ENCODE measurements at regions not wholly inside any gene's neighbourhood (a gene's known extent, or its start where the extent isn't known, plus 50 kb on each side); places are given as distances from the start of the nearest gene placed in this dataset.

- DNase-seq: no peak
Observed at GRCh38 chr14:26395726-26396125, 202.1 kb downstream of the NOVA1 start.

- no peak for DNase-seq
Observed at GRCh38 chr14:26394150-26394810, 203.6 kb downstream of the NOVA1 start.

GRCh38 chr14:26392498-26392897 lies 205.3 kb downstream of the NOVA1 start:
- no peak for DNase-seq

- DNase-seq: no peak
Observed at GRCh38 chr14:26389646-26390508, 208.0 kb downstream of the NOVA1 start.

- no peak for DNase-seq
Observed at GRCh38 chr14:26385310-26385709, 212.5 kb downstream of the NOVA1 start.

GRCh38 chr14:26382901-26383685 lies 214.7 kb downstream of the NOVA1 start:
- no peak for DNase-seq

GRCh38 chr14:26381405-26381804 lies 216.4 kb downstream of the NOVA1 start:
- no peak for DNase-seq

GRCh38 chr14:26380637-26381036 lies 217.2 kb downstream of the NOVA1 start:
- DNase-seq: no peak

- DNase-seq: no peak
Observed at GRCh38 chr14:26379951-26380350, 217.9 kb downstream of the NOVA1 start.

- no peak for DNase-seq
Observed at GRCh38 chr14:26377150-26377549, 220.7 kb downstream of the NOVA1 start.

- DNase-seq: no peak
Observed at GRCh38 chr14:26370115-26370514, 227.7 kb downstream of the NOVA1 start.

GRCh38 chr14:26363689-26364088 lies 234.1 kb downstream of the NOVA1 start:
- no peak for DNase-seq

- no peak for DNase-seq
Observed at GRCh38 chr14:26344596-26344995, 253.2 kb downstream of the NOVA1 start.

GRCh38 chr14:26339381-26339780 lies 258.5 kb downstream of the NOVA1 start:
- DNase-seq: no peak

GRCh38 chr14:26338231-26338630 lies 259.6 kb downstream of the NOVA1 start:
- no peak for DNase-seq

- DNase-seq: no peak
Observed at GRCh38 chr14:26334288-26334687, 263.5 kb downstream of the NOVA1 start.

GRCh38 chr14:26332966-26333365 lies 264.9 kb downstream of the NOVA1 start:
- no peak for DNase-seq

GRCh38 chr14:26330982-26331381 lies 266.9 kb downstream of the NOVA1 start:
- no peak for DNase-seq

- DNase-seq: no peak
Observed at GRCh38 chr14:26328791-26329190, 269.0 kb downstream of the NOVA1 start.

GRCh38 chr14:26323869-26324268 lies 274.0 kb downstream of the NOVA1 start:
- DNase-seq: no peak

- no peak for DNase-seq
Observed at GRCh38 chr14:26320886-26321285, 276.9 kb downstream of the NOVA1 start.

GRCh38 chr14:26319139-26319864 lies 278.5 kb downstream of the NOVA1 start:
- no peak for DNase-seq

- no peak for DNase-seq
Observed at GRCh38 chr14:26304056-26304455, 293.8 kb downstream of the NOVA1 start.

Data from GF-D8 (cell line).